Astrocyte of the spinal cord (primary cell): ENCODE measurements at regions not wholly inside any gene's neighbourhood (a gene's known extent, or its start where the extent isn't known, plus 50 kb on each side); places are given as distances from the start of the nearest gene placed in this dataset.
A peak's percentile ranks its signal among the peaks of the same experiment; 100 is the strongest.

Source experiments
- DNase-seq: peaks from one replicate; pipeline ENCODE4 v3.0.0; 2011; ENCODE audit warnings: low read depth, low spot score
- H3K4me3 ChIP-seq: 2 replicates; pipeline ENCODE4 v1.5.1; 2011; ENCODE audit warnings: low read depth, mild to moderate bottlenecking, low read length, moderate library complexity
- in situ Hi-C: cut with HindIII; loops from 2 replicates; pipeline ENCODE4 v1.10.0; 2017; ENCODE audit warnings: low sequenced_read_pairs
- TF ChIP-seq, protein P1 (sequence below): IDR thresholded peaks from 2 replicates; pipeline ENCODE4 v1.5.1; 2012; ENCODE audit warnings: low read depth, mild to moderate bottlenecking, low read length, inconsistent platforms

- no peak for DNase-seq
- in situ Hi-C loops: no loop called here
- H3K4me3 ChIP-seq: no peak overlapping the region
- TF ChIP-seq, protein P1, sequence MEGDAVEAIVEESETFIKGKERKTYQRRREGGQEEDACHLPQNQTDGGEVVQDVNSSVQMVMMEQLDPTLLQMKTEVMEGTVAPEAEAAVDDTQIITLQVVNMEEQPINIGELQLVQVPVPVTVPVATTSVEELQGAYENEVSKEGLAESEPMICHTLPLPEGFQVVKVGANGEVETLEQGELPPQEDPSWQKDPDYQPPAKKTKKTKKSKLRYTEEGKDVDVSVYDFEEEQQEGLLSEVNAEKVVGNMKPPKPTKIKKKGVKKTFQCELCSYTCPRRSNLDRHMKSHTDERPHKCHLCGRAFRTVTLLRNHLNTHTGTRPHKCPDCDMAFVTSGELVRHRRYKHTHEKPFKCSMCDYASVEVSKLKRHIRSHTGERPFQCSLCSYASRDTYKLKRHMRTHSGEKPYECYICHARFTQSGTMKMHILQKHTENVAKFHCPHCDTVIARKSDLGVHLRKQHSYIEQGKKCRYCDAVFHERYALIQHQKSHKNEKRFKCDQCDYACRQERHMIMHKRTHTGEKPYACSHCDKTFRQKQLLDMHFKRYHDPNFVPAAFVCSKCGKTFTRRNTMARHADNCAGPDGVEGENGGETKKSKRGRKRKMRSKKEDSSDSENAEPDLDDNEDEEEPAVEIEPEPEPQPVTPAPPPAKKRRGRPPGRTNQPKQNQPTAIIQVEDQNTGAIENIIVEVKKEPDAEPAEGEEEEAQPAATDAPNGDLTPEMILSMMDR: no peak
Observed at GRCh38 chr4:125992891-125993290, 678.1 kb downstream of the FAT4 start.

- DNase-seq: no peak
- in situ Hi-C loops: no loop called here
- TF ChIP-seq, protein P1: no peak
- no peak overlapping the region for H3K4me3 ChIP-seq
Observed at GRCh38 chr4:125994024-125994423, 679.3 kb downstream of the FAT4 start.

DNA sequence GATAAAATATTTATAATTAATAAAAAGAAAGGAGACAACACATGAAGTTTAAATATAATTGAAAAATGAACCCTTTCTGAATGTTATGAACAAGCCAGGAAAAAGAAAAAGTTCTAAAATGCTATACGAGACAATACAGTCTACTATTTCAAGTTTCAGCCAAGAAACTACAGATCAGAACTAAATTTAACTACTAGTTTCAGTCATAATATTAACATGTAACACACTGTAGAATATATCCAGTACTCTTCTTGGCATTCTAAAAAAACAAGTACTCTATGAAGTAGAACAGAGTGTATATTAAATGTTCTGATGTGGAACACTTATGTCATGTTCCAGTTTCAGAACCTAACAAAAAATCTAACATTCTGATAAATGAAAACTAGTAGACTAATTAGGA lies 679.7 kb downstream of the FAT4 start:
- DNase-seq: no peak
- H3K4me3 ChIP-seq: no peak overlapping the region
- TF ChIP-seq, protein P1: no peak
- in situ Hi-C loops: no loop called here

DNA sequence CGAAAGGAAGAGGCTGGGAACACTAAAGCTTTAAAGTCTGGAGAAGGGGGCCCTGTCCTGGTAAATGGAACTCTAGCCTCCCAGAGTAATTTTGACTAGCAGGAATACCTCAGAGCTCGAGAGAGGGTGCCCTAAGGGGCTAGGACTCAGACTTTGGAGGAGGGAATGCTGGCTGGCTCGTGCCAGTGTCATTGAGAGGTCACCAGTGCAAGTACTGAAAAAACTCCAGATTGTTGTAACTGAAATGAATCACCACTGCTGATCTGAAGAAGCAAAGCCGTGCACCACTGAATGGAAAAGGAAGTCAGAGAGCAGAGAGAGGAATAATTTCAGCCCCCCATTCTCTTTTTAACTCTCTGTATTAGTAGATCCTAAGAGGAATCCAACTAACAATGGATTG lies 690.2 kb downstream of the FAT4 start:
- in situ Hi-C loops: no loop called here
- DNase-seq: peak; percentile 29
- no peak overlapping the region for H3K4me3 ChIP-seq
- TF ChIP-seq, protein P1: no peak

DNA sequence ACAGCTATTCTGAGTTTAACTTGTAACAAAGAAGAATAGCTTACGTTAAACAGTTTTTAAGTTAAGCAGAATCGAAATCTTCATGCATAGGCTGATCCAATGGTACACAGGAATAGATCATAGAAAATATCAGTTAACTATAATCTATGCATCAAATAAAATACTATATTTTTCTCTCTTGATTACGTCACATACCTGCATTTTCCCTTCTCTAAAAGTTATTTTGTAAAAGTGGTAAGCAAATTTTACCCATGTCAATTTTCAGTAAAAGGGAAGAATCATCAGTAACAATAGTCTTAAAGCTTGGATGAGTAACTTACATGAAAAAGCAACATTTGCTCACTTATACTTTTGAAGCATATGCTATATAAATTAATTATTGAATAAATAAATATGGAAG lies 692.4 kb downstream of the FAT4 start:
- in situ Hi-C loops: no loop called here
- TF ChIP-seq, protein P1: no peak
- DNase-seq: no peak
- no peak overlapping the region for H3K4me3 ChIP-seq

DNA sequence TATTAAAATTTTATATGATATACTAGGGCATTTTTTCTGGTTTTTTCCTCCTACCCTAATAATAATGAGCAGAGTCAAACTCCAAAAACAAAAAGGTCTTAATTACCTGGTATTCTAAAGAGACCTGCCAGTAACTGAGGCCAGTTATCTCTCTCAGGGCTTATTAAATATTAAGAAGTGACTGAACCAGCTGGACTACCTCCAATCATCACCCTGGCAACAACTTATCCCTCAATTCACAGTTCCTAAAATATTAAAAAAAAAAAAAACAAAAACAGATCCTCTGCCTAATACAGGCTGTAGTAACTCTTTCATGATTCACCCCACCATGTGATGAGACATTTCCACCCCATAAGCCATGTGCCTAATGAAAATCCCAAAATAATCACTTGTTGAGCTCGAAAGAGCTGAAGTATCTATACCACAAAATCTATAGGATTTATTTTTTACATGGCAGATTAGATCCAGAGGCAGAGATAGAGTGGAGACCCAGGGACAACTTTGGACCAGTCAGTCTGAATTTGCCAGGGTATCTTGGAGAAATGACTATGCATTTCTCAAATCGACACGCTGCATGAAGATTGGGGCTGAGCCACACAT lies 698.0 kb downstream of the FAT4 start:
- H3K4me3 ChIP-seq: no peak overlapping the region
- in situ Hi-C loops: no loop called here

More for the DNA sequence above, 698.0 kb downstream of the FAT4 start:
- no peak for DNase-seq
- TF ChIP-seq, protein P1: no peak
